ENCODE measurements at regions not wholly inside any gene's neighbourhood (a gene's known extent, or its start where the extent isn't known, plus 50 kb on each side); places are given as distances from the start of the nearest gene placed in this dataset.
"Not testable (repeated sequence)": the region's sequence is repeated elsewhere in the genome, so short reads cannot be mapped to it uniquely, and the experiment has no call there.

- Mint-ChIP-seq H3K36me3 (ENCODE audit: low read depth) (no peaks in the 10 kb centered on the region), H3K9me3 (ENCODE audit: insufficient read depth) (no peaks in the 10 kb centered on the region), H3K4me3 (no peak overlapping the region), H3K27ac (no peak overlapping the region), H3K4me1 (ENCODE audit: low read depth) (no peaks in the 10 kb centered on the region), H3K27me3 (ENCODE audit: low read depth) (no peaks in the 10 kb centered on the region)
- no peak for ATAC-seq
- DNase-seq, result no peak
- CTCF ChIA-PET, result no interaction called here
- POLR2A ChIA-PET, result no interaction called here
Measured at GRCh38 chr9:102295188-102295587, 556.7 kb upstream of the GRIN3A start.

GRCh38 chr9:102273952-102274351 is 535.5 kb upstream of the GRIN3A start:
- DNase-seq (no peak), ATAC-seq (no peak)
- POLR2A ChIA-PET, result no interaction called here
- Mint-ChIP-seq H3K27ac (no peak overlapping the region), H3K27me3 (ENCODE audit: low read depth) (no peaks in the 10 kb centered on the region), H3K9me3 (ENCODE audit: insufficient read depth) (peaks cover 13% of the 10 kb centered on the region), H3K36me3 (ENCODE audit: low read depth) (no peaks in the 10 kb centered on the region), H3K4me1 (ENCODE audit: low read depth) (no peaks in the 10 kb centered on the region), H3K4me3 (no peak overlapping the region)
- CTCF ChIA-PET, result no interaction called here

- CTCF ChIA-PET, result no interaction called here
Measured at GRCh38 chr9:102253099-102253498, 514.7 kb upstream of the GRIN3A start.

GRCh38 chr9:102244916-102245315 is 506.5 kb upstream of the GRIN3A start:
- no peaks in the 10 kb centered on the region for H3K27me3 Mint-ChIP-seq (ENCODE audit: low read depth)
- H3K4me3 Mint-ChIP-seq, result no peak overlapping the region
- H3K27ac Mint-ChIP-seq, result no peak overlapping the region
- POLR2A ChIA-PET, result no interaction called here
- H3K4me1 Mint-ChIP-seq (ENCODE audit: low read depth), result no peaks in the 10 kb centered on the region
- CTCF ChIA-PET, result no interaction called here
- no peak for DNase-seq
- no peaks in the 10 kb centered on the region for H3K36me3 Mint-ChIP-seq (ENCODE audit: low read depth)
- ATAC-seq, result no peak
- H3K9me3 Mint-ChIP-seq (ENCODE audit: insufficient read depth), result no peaks in the 10 kb centered on the region

More at GRCh38 chr9:102253099-102253498, 514.7 kb upstream of the GRIN3A start:
- Mint-ChIP-seq H3K36me3 (ENCODE audit: low read depth) (no peaks in the 10 kb centered on the region), H3K27ac (no peak overlapping the region), H3K4me3 (no peak overlapping the region), H3K9me3 (ENCODE audit: insufficient read depth) (no peaks in the 10 kb centered on the region), H3K27me3 (ENCODE audit: low read depth) (no peaks in the 10 kb centered on the region), H3K4me1 (ENCODE audit: low read depth) (no peaks in the 10 kb centered on the region)
- ATAC-seq, result no peak
- no peak for DNase-seq
- POLR2A ChIA-PET, result no interaction called here

- ChIA-PET CTCF (no interaction called here), POLR2A (no interaction called here)
- Mint-ChIP-seq H3K27ac (no peak overlapping the region), H3K4me3 (no peak overlapping the region), H3K27me3 (ENCODE audit: low read depth) (no peaks in the 10 kb centered on the region), H3K36me3 (ENCODE audit: low read depth) (no peaks in the 10 kb centered on the region), H3K9me3 (ENCODE audit: insufficient read depth) (no peaks in the 10 kb centered on the region), H3K4me1 (ENCODE audit: low read depth) (no peaks in the 10 kb centered on the region)
- DNase-seq (no peak), ATAC-seq (no peak)
Measured at GRCh38 chr9:102237520-102237919, 499.1 kb upstream of the GRIN3A start.

GRCh38 chr9:102237094-102237493 is 498.6 kb upstream of the GRIN3A start:
- no peak overlapping the region for H3K27ac Mint-ChIP-seq
- ChIA-PET CTCF (no interaction called here), POLR2A (no interaction called here)
- H3K9me3 Mint-ChIP-seq (ENCODE audit: insufficient read depth), result no peaks in the 10 kb centered on the region
- H3K27me3 Mint-ChIP-seq (ENCODE audit: low read depth), result no peaks in the 10 kb centered on the region
- H3K4me3 Mint-ChIP-seq, result no peak overlapping the region
- no peak for DNase-seq
- no peak for ATAC-seq
- H3K36me3 Mint-ChIP-seq (ENCODE audit: low read depth), result no peaks in the 10 kb centered on the region
- H3K4me1 Mint-ChIP-seq (ENCODE audit: low read depth), result no peaks in the 10 kb centered on the region

GRCh38 chr9:102227416-102227815 is 489.0 kb upstream of the GRIN3A start:
- H3K36me3 Mint-ChIP-seq (ENCODE audit: low read depth); DNase-seq; CTCF ChIA-PET; H3K9me3 Mint-ChIP-seq (ENCODE audit: insufficient read depth); H3K4me1 Mint-ChIP-seq (ENCODE audit: low read depth); H3K4me3 Mint-ChIP-seq; H3K27me3 Mint-ChIP-seq (ENCODE audit: low read depth); H3K27ac Mint-ChIP-seq; ATAC-seq; POLR2A ChIA-PET: not testable (repeated sequence)

GRCh38 chr9:102225841-102226441 is 487.5 kb upstream of the GRIN3A start:
- Mint-ChIP-seq H3K9me3 (ENCODE audit: insufficient read depth) (no peaks in the 10 kb centered on the region), H3K4me1 (ENCODE audit: low read depth) (no peaks in the 10 kb centered on the region), H3K27ac (no peak overlapping the region), H3K4me3 (no peak overlapping the region), H3K27me3 (ENCODE audit: low read depth) (no peaks in the 10 kb centered on the region), H3K36me3 (ENCODE audit: low read depth) (no peaks in the 10 kb centered on the region)
- POLR2A ChIA-PET, result no interaction called here
- DNase-seq (no peak), ATAC-seq (no peak)
- CTCF ChIA-PET, result no interaction called here

GRCh38 chr9:102223320-102224136 is 485.1 kb upstream of the GRIN3A start:
- CTCF ChIA-PET; H3K27me3 Mint-ChIP-seq (ENCODE audit: low read depth); H3K4me3 Mint-ChIP-seq; H3K36me3 Mint-ChIP-seq (ENCODE audit: low read depth); DNase-seq; H3K4me1 Mint-ChIP-seq (ENCODE audit: low read depth); H3K27ac Mint-ChIP-seq; H3K9me3 Mint-ChIP-seq (ENCODE audit: insufficient read depth); ATAC-seq; POLR2A ChIA-PET: not testable (repeated sequence)

GRCh38 chr9:102209176-102209575 is 470.7 kb upstream of the GRIN3A start:
- peaks cover 2% of the 10 kb centered on the region for H3K9me3 Mint-ChIP-seq (ENCODE audit: insufficient read depth)
- no peak overlapping the region for H3K27ac Mint-ChIP-seq
- DNase-seq, result no peak
- H3K27me3 Mint-ChIP-seq (ENCODE audit: low read depth), result no peaks in the 10 kb centered on the region
- POLR2A ChIA-PET, result no interaction called here
- no peaks in the 10 kb centered on the region for H3K4me1 Mint-ChIP-seq (ENCODE audit: low read depth)
- no peak for ATAC-seq
- CTCF ChIA-PET, result no interaction called here
- no peak overlapping the region for H3K4me3 Mint-ChIP-seq
- no peaks in the 10 kb centered on the region for H3K36me3 Mint-ChIP-seq (ENCODE audit: low read depth)

GRCh38 chr9:102206432-102206831 is 468.0 kb upstream of the GRIN3A start:
- Mint-ChIP-seq H3K27ac (no peak overlapping the region), H3K27me3 (ENCODE audit: low read depth) (no peaks in the 10 kb centered on the region), H3K4me3 (no peak overlapping the region), H3K36me3 (ENCODE audit: low read depth) (no peaks in the 10 kb centered on the region), H3K4me1 (ENCODE audit: low read depth) (no peaks in the 10 kb centered on the region), H3K9me3 (ENCODE audit: insufficient read depth) (no peaks in the 10 kb centered on the region)
- no peak for DNase-seq
- ATAC-seq, result no peak
- CTCF ChIA-PET, result no interaction called here
- POLR2A ChIA-PET, result no interaction called here

GRCh38 chr9:102205251-102205650 is 466.8 kb upstream of the GRIN3A start:
- H3K27ac Mint-ChIP-seq, result no peak overlapping the region
- DNase-seq, result no peak
- H3K36me3 Mint-ChIP-seq (ENCODE audit: low read depth), result no peaks in the 10 kb centered on the region
- no peaks in the 10 kb centered on the region for H3K9me3 Mint-ChIP-seq (ENCODE audit: insufficient read depth)
- no peaks in the 10 kb centered on the region for H3K4me1 Mint-ChIP-seq (ENCODE audit: low read depth)
- H3K4me3 Mint-ChIP-seq, result no peak overlapping the region
- CTCF ChIA-PET, result no interaction called here
- no peaks in the 10 kb centered on the region for H3K27me3 Mint-ChIP-seq (ENCODE audit: low read depth)
- ATAC-seq, result no peak
- POLR2A ChIA-PET, result no interaction called here

GRCh38 chr9:102202126-102202525 is 463.7 kb upstream of the GRIN3A start:
- Mint-ChIP-seq H3K9me3 (ENCODE audit: insufficient read depth) (peaks cover 6% of the 10 kb centered on the region), H3K27me3 (ENCODE audit: low read depth) (no peaks in the 10 kb centered on the region), H3K27ac (no peak overlapping the region), H3K4me3 (no peak overlapping the region), H3K4me1 (ENCODE audit: low read depth) (no peaks in the 10 kb centered on the region), H3K36me3 (ENCODE audit: low read depth) (no peaks in the 10 kb centered on the region)
- ChIA-PET CTCF (no interaction called here), POLR2A (no interaction called here)
- no peak for DNase-seq
- ATAC-seq, result no peak

Data from activated CD8-positive, alpha-beta T cell treated with anti-CD3 and anti-CD28 coated beads, Interleukin-2, amount 10 ng/mL, durations not matched to agents 7 days and 5 days (primary cell).